Mesenchymal stem cell (in vitro differentiated cells and primary cell): ENCODE measurements at regions not wholly inside any gene's neighbourhood (a gene's known extent, or its start where the extent isn't known, plus 50 kb on each side); places are given as distances from the start of the nearest gene placed in this dataset.
"Not testable (repeated sequence)": the region's sequence is repeated elsewhere in the genome, so short reads cannot be mapped to it uniquely, and the experiment has no call there.

Experiments
- DNase-seq: peaks from one replicate; pipeline ENCODE4 v3.0.0-alpha.2; 2013
- H2AFZ ChIP-seq: one replicate; pipeline ENCODE4 v1.6.1; 2013; ENCODE audit warnings: low read depth, mild to moderate bottlenecking, control low read depth, inconsistent platforms, low read length, moderate library complexity
- H2AK5ac ChIP-seq: 2 replicates; pipeline ENCODE4 v1.6.1; 2013; ENCODE audit warnings: low read length, moderate library complexity, mild to moderate bottlenecking, inconsistent platforms; ENCODE audit not compliant: severe bottlenecking
- H2BK120ac ChIP-seq: one replicate; pipeline ENCODE4 v1.6.1; 2013; ENCODE audit warnings: low read depth, mild to moderate bottlenecking, inconsistent platforms, low read length, moderate library complexity
- H2BK12ac ChIP-seq, 2 experiments: one replicate each; pipeline ENCODE4 v1.6.1; 2013; ENCODE audit warnings: inconsistent platforms in 2 of 2, low read length in 2 of 2, mild to moderate bottlenecking in 2 of 2, moderate library complexity in 2 of 2, control low read depth in 1 of 2
- H2BK15ac ChIP-seq: one replicate; pipeline ENCODE4 v1.6.1; 2013; ENCODE audit warnings: mild to moderate bottlenecking, low read depth, inconsistent platforms; ENCODE audit not compliant: poor library complexity, severe bottlenecking
- H2BK5ac ChIP-seq: 2 replicates; pipeline ENCODE4 v1.6.1; 2013; ENCODE audit warnings: low read depth, mild to moderate bottlenecking, low read length, control low read depth, inconsistent platforms; ENCODE audit not compliant: poor library complexity, severe bottlenecking
- H3K14ac ChIP-seq, 2 experiments: one replicate each; pipeline ENCODE4 v1.6.1; 2013; ENCODE audit warnings: inconsistent platforms in 2 of 2, low read length in 2 of 2, control low read depth in 1 of 2, mild to moderate bottlenecking in 1 of 2, moderate library complexity in 1 of 2
- H3K18ac ChIP-seq, 2 experiments: one replicate each; pipeline ENCODE4 v1.6.1; 2013; ENCODE audit warnings: inconsistent platforms in 2 of 2, low read length in 2 of 2, control low read depth in 1 of 2, low read depth in 1 of 2, mild to moderate bottlenecking in 1 of 2
- H3K23ac ChIP-seq, 2 experiments: one replicate each; pipeline ENCODE4 v1.6.1; 2013; ENCODE audit warnings: inconsistent platforms in 2 of 2, low read length in 2 of 2, mild to moderate bottlenecking in 2 of 2, moderate library complexity in 2 of 2, control low read depth in 1 of 2
- H3K27ac ChIP-seq: 2 replicates; pipeline ENCODE4 v1.5.1; 2013; ENCODE audit warnings: mild to moderate bottlenecking, moderate library complexity, low read length, control low read depth, inconsistent platforms; ENCODE audit not compliant: poor library complexity, severe bottlenecking
- H3K27me3 ChIP-seq, 2 experiments: 2 replicates each; pipeline versions ENCODE4 v1.6.1 to v1.7.0; 2013; ENCODE audit warnings: low read length in 2 of 2, mild to moderate bottlenecking in 2 of 2, moderate library complexity in 2 of 2, control low read depth in 1 of 2, inconsistent platforms in 1 of 2; ENCODE audit not compliant: control insufficient read depth in 1 of 2, insufficient read depth in 1 of 2
- H3K36me3 ChIP-seq, 2 experiments: 2 replicates each; pipeline versions ENCODE4 v1.6.1 to v1.7.0; 2013; ENCODE audit warnings: low read length in 2 of 2, control low read depth in 1 of 2, inconsistent platforms in 1 of 2, low read depth in 1 of 2, mild to moderate bottlenecking in 1 of 2; ENCODE audit not compliant: insufficient read depth in 2 of 2, control insufficient read depth in 1 of 2
- H3K4ac ChIP-seq, 2 experiments: one replicate each; pipeline ENCODE4 v1.6.1; 2013; ENCODE audit warnings: inconsistent platforms in 2 of 2, low read length in 2 of 2, mild to moderate bottlenecking in 2 of 2, moderate library complexity in 2 of 2, control low read depth in 1 of 2, low read depth in 1 of 2
- H3K4me1 ChIP-seq: 2 replicates; pipeline ENCODE4 v1.6.1; 2013; ENCODE audit warnings: low read depth, low read length, control low read depth; ENCODE audit not compliant: control insufficient read depth, insufficient read depth
- H3K4me2 ChIP-seq: 2 replicates; pipeline ENCODE4 v1.6.1; 2013; ENCODE audit warnings: low read length, mild to moderate bottlenecking, inconsistent platforms; ENCODE audit not compliant: poor library complexity, severe bottlenecking
- H3K4me3 ChIP-seq, 2 experiments: 2 replicates each; pipeline versions ENCODE4 v1.5.1 to v1.7.0; 2013; ENCODE audit warnings: low read length in 2 of 2, mild to moderate bottlenecking in 2 of 2, control low read depth in 1 of 2, low read depth in 1 of 2; ENCODE audit not compliant: insufficient read depth in 1 of 2
- H3K79me1 ChIP-seq: replicated peaks from 2 replicates; pipeline ENCODE4 v1.6.1; 2013; ENCODE audit warnings: mild to moderate bottlenecking, control low read depth, low read length, inconsistent platforms; ENCODE audit not compliant: poor library complexity, severe bottlenecking
- H3K9ac ChIP-seq: 2 replicates; pipeline ENCODE4 v1.7.0; 2013; ENCODE audit warnings: mild to moderate bottlenecking, low read length, moderate library complexity
- H3K9me3 ChIP-seq: 2 replicates; pipeline ENCODE4 v1.7.0; 2013; ENCODE audit warnings: mild to moderate bottlenecking, low read length; ENCODE audit not compliant: control insufficient read depth
- H4K8ac ChIP-seq: one replicate; pipeline ENCODE4 v1.6.1; 2013; ENCODE audit warnings: inconsistent platforms, mild to moderate bottlenecking, low read length, moderate library complexity
- H4K91ac ChIP-seq: one replicate; pipeline ENCODE4 v1.6.1; 2013; ENCODE audit warnings: mild to moderate bottlenecking, low read length, inconsistent platforms
- WGBS: methylation state at CpG from one replicate; pipeline ENCODE4 v1.1.7; 2013; ENCODE audit warnings: mixed read lengths; 5-methylcytosine and 5-hydroxymethylcytosine counted together

GRCh38 chrX:989959-990510 is 222.4 kb downstream of the CRLF2 start:
- Histone ChIP-seq H3K18ac (no peak overlapping the region), H3K27me3 (no peaks in the 10 kb centered on the region), H2BK120ac (no peak overlapping the region), H3K4me2 (no peak overlapping the region), H2BK12ac (no peak overlapping the region), H3K4me3 (peak overlapping the region in 1 of 2 experiments; percentile 75), H3K9ac (peak overlapping the region; percentile 79), H4K91ac (no peak overlapping the region), H2AFZ (no peak overlapping the region), H3K27ac (no peak overlapping the region), H3K36me3 (no peaks in the 10 kb centered on the region), H2BK5ac (no peak overlapping the region), H3K23ac (no peak overlapping the region), H3K9me3 (no peaks in the 10 kb centered on the region), H3K14ac (no peak overlapping the region), H2BK15ac (no peak overlapping the region), H3K4me1 (no peaks in the 10 kb centered on the region), H4K8ac (no peak overlapping the region), H2AK5ac (no peak overlapping the region), H3K79me1 (no peaks in the 10 kb centered on the region), H3K4ac (no peak overlapping the region)
- DNase-seq = peak; percentile 65
- WGBS = 54% methylated on average over 25 of the region's 25 CpGs

- H2BK12ac ChIP-seq, H3K4me3 ChIP-seq, H2BK5ac ChIP-seq, H3K27me3 ChIP-seq, H3K36me3 ChIP-seq, H4K91ac ChIP-seq, DNase-seq, H3K14ac ChIP-seq, H2AFZ ChIP-seq, H3K9ac ChIP-seq, H2BK15ac ChIP-seq, H3K9me3 ChIP-seq, H3K4ac ChIP-seq, H4K8ac ChIP-seq, H3K23ac ChIP-seq, H2BK120ac ChIP-seq, H3K27ac ChIP-seq, H2AK5ac ChIP-seq, H3K18ac ChIP-seq, H3K79me1 ChIP-seq, H3K4me2 ChIP-seq, H3K4me1 ChIP-seq: not testable (repeated sequence)
- WGBS = 76% methylated on average over 6 of the region's 6 CpGs
Observed at GRCh38 chrX:988530-988929, 223.9 kb downstream of the CRLF2 start.

- H3K9me3 ChIP-seq = peaks cover 4% of the 10 kb centered on the region
- DNase-seq = no peak
- no peak overlapping the region for H3K14ac ChIP-seq
- H2BK5ac ChIP-seq = no peak overlapping the region
- WGBS = 6% methylated on average over 20 of the region's 20 CpGs
- H2BK15ac ChIP-seq = no peak overlapping the region
- no peak overlapping the region for H2BK12ac ChIP-seq
- H2AK5ac ChIP-seq = no peak overlapping the region
- no peak overlapping the region for H3K4me2 ChIP-seq
- H3K23ac ChIP-seq = no peak overlapping the region
- no peak overlapping the region for H2BK120ac ChIP-seq
- no peak overlapping the region for H3K4me3 ChIP-seq
- H3K9ac ChIP-seq = no peak overlapping the region
- H4K8ac ChIP-seq = no peak overlapping the region
- H2AFZ ChIP-seq = no peak overlapping the region
- H3K27me3 ChIP-seq = peaks cover 3 to 12% of the 10 kb centered on the region in 2 experiments
- H3K79me1 ChIP-seq = no peaks in the 10 kb centered on the region
- no peak overlapping the region for H3K4ac ChIP-seq
- H3K4me1 ChIP-seq = no peaks in the 10 kb centered on the region
- H3K27ac ChIP-seq = no peak overlapping the region
- H3K36me3 ChIP-seq = no peaks in the 10 kb centered on the region
- H4K91ac ChIP-seq = no peak overlapping the region
- no peak overlapping the region for H3K18ac ChIP-seq
Observed at GRCh38 chrX:981791-982626, 230.4 kb downstream of the CRLF2 start.

- no peaks in the 10 kb centered on the region for H3K36me3 ChIP-seq
- no peak overlapping the region for H3K23ac ChIP-seq
- no peak overlapping the region for H2AFZ ChIP-seq
- H3K4me1 ChIP-seq = no peaks in the 10 kb centered on the region
- no peak overlapping the region for H3K4ac ChIP-seq
- H4K8ac ChIP-seq = no peak overlapping the region
- no peak overlapping the region for H3K18ac ChIP-seq
- peaks cover 3 to 12% of the 10 kb centered on the region in 2 experiments for H3K27me3 ChIP-seq
- H2BK120ac ChIP-seq = no peak overlapping the region
- 41% methylated on average over 7 of the region's 7 CpGs for WGBS
- H2BK5ac ChIP-seq = no peak overlapping the region
- H2AK5ac ChIP-seq = no peak overlapping the region
- H3K9me3 ChIP-seq = peaks cover 10% of the 10 kb centered on the region
- no peak overlapping the region for H3K4me3 ChIP-seq
- no peak for DNase-seq
- no peak overlapping the region for H2BK12ac ChIP-seq
- no peak overlapping the region for H3K14ac ChIP-seq
- H2BK15ac ChIP-seq = no peak overlapping the region
- no peak overlapping the region for H3K9ac ChIP-seq
- H4K91ac ChIP-seq = no peak overlapping the region
- no peak overlapping the region for H3K27ac ChIP-seq
- H3K4me2 ChIP-seq = no peak overlapping the region
- no peaks in the 10 kb centered on the region for H3K79me1 ChIP-seq
Observed at GRCh38 chrX:980587-981235, 231.7 kb downstream of the CRLF2 start.
